ENCODE measurements at regions not wholly inside any gene's neighbourhood (a gene's known extent, or its start where the extent isn't known, plus 50 kb on each side); places are given as distances from the start of the nearest gene placed in this dataset.

DNA sequence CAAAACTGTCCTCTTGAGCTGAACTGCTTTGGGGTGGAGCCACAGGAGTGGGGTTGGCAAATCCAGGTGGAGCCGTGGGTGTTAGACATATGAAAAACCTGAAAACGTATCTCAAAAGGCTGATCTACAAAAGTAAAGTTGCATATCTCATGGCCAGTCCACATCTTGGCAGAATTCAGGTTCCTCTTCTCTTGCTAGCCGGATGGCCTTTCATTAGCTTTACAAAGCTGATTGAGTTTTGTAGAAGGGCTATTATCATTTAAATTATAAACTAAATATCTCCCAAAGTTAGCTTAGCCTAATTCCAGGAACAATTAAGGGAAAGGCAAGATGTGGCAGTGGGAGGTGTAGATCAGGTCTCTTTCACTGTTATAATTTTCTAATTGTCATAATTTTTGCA, 1427.7 kb downstream of the EFNB2 start:
- no peak for DNase-seq (ENCODE audit: low read depth in 2 of 3, low spot score in 2 of 3)

DNA sequence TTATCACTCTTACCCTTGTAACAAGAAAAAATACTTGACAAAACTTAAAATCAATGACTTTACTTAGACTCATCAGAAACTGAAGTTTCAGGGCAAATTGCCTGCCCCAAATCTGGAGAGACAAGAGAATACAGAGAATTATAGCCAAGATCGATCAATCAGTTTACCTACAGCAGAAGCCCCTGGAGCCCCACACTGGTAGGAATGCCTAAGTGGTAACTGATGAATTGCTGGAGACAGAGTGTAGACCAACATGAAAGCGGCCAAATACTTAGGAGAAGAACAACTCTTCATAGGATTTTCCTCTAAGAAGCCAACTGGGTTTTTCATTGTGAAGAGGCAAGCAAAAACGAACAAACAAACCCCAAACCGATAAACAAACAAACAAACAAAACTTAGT, 1430.0 kb downstream of the EFNB2 start:
- no peak for DNase-seq (ENCODE audit: low read depth in 2 of 3, low spot score in 2 of 3)

DNA sequence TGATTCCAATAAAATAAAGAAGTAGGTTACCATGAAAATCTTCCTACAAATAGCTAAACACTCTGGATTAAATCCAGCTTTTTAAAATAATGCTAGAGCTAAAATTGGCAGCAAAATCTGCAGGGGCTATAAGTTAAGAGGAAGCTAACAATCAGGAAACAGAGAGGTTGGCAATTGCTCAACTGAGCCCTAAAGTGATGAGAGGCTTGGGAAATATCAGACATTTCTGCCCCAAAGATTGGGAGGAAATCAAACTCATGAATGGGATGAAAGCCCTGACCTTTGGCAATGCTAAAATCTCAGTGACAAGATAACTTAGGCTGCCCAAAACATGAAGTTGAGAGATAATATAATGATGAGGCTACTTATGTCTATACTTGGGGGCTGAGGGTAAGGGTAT, 1437.9 kb downstream of the EFNB2 start:
- no peak for DNase-seq (ENCODE audit: low read depth in 2 of 3, low spot score in 2 of 3)

DNA sequence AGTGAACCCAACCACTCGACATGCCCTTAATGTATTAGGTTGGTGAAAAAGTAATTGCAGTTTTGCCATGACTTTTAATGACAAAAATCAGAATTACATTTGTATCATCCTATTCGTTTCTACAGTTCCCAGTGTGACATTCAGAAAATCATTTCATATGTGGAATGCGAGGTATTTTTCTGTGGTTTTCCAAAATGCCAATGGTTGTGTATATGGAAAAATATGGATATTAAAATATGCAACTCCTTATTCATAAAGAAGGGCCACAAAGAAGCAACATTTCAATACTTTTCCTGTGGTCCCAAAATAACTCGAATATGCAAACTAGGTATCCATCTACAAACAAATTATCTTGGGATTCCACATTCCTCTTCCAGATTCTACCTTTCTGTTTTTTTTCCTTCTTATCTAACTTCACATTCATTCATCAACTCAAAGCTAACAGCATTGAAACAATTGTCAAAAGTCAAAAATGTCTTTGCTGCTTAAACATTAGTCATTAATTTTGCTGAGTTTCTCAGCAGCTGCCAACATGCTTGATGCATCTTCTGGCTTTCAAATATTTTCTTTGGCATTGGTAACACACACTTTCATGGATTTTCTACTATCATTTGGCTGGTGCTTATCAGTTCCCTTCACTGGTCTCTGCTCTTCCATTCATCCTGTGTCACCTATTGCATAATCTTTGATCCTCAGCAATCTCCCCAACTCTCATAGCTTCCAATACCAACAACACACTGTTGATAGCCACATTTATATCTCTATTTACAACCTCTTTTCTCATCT, 1445.4 kb downstream of the EFNB2 start:
- no peak for DNase-seq (ENCODE audit: low read depth in 2 of 3, low spot score in 2 of 3)

DNA sequence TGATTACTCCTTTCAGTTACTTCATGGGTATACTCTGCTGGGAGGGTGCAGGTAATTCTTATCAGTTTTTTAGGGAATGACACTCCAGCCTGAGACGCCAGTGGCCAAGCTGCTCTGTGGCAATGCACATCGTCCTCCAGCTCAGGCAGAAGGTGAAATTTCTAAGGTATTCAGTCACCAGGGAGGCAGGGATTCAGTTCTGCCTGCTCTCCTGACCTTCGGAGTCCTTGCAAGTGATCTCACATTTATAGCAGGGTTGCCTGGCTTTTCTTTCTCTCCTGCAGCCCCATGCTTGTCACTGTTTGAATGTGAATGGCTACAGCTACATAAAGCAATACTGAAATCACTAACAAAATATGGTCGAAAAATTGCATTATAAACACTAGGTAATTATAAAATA, 1447.5 kb downstream of the EFNB2 start:
- DNase-seq (ENCODE audit: low read depth in 2 of 3, low spot score in 2 of 3), result no peak

DNA sequence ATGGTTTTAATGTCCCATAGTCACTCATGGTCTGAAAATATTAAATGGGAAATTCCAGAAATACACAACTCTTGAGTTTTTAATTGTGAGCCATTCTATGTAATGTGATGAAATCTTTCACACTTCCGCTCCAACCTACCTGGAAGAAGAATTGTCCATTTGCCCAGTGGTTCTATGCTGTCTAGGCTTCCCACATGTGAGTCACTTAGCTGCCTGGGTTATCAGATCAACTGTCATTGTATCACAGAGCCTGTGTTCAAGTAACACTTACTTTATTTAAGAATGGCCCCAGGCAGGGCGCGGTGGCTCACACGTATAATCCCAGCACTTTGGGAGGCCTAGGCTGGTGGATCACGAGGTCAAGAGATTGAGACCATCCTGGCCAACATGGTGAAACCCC, 1450.5 kb downstream of the EFNB2 start:
- no peak for DNase-seq (ENCODE audit: low read depth in 2 of 3, low spot score in 2 of 3)

DNA sequence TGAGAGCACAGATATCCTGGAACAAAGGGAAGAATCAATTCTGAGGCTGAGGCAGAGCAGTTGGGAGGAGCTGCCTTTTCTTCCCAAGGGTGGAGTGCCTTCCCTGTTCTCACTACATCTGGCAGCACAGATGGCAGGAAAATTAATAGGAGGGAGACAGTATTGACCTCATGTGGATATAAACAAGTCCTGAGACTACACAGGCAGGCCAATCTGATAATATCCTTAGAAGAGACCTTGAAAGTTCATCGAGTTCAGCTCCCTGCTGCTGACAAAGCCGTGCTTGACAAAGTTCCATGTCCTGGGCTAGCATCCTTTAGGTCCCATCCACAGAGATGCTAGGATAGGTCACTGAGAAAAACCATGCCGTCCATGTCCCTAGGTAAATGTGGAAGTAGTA, 1451.5 kb downstream of the EFNB2 start:
- DNase-seq (ENCODE audit: low read depth in 2 of 3, low spot score in 2 of 3), result no peak

DNA sequence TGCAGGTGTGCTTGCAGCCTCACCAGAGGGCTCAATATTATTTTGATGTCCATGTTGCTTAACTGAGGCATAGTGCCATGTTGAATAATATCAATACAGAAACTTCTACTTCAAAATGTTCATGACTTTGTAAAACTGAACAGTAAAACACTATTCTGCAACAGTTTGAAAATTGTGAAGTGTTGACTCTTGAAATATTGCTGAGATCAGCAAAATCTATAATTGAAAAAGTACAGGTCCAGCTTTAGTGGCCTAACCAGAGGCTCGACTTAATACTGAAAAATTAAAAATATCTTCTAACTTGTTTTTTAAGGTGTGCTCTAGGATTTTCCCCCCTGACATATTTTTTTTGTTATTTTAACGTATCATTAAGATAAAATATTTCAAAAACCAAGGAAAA, 1460.7 kb downstream of the EFNB2 start:
- no peak for DNase-seq (ENCODE audit: low read depth in 2 of 3, low spot score in 2 of 3)

DNA sequence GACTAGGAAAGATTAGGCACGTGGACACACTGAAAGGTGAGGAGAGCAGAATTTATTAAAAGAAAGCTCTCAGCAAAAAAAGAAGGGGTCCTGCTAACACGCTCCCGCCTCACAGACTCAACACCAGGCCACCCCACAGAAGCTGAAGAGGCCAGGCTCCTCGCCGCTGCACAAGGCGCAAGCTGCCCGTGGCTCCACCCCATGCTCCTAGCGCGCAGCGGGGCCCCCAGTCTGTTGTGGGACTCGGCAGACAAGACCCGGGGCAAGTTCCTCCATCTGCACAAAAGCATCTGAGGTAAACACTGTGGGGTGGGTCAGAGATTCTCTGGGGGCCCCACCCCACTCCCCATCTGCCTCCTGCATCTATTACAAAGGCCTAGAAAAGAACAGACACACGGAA, 1462.4 kb downstream of the EFNB2 start:
- no peak for DNase-seq (ENCODE audit: low read depth in 2 of 3, low spot score in 2 of 3)

DNA sequence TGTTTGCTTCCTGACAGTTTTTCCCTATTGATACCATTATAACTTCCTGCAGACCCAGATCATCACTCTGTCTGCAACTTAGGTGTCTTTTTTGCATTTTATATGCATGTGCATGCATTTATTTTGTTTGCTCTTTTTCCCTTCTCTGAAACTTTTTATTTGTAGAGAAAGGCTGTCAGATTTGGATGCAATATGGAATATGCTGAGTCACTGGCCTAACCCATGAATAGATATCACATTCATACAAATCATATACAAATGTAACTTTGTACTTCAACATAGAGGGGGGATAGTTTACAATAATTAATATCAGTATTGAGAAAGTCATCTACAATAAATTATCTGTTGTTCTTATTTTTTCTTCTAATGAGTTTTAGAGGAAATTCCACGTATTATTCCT, 1465.0 kb downstream of the EFNB2 start:
- DNase-seq (ENCODE audit: low read depth in 2 of 3, low spot score in 2 of 3), result no peak

DNA sequence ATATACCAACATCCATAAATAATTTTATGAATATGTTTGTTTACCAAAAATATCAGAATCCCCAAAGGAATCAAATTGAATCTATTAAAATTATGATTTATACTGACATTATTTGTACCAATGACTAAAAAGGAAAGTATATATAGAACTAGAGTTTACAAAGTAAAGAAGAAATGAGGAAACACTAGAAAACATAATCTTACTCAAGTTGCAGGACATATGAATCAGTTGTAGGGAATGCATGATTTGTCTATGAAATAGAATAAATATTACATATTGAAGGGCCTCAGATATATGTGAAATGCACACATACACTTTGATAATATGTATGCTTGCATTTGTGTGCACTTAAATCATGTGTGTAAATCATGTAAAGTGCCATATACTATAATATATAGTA, 1466.4 kb downstream of the EFNB2 start:
- DNase-seq (ENCODE audit: low read depth in 2 of 3, low spot score in 2 of 3), result no peak

DNA sequence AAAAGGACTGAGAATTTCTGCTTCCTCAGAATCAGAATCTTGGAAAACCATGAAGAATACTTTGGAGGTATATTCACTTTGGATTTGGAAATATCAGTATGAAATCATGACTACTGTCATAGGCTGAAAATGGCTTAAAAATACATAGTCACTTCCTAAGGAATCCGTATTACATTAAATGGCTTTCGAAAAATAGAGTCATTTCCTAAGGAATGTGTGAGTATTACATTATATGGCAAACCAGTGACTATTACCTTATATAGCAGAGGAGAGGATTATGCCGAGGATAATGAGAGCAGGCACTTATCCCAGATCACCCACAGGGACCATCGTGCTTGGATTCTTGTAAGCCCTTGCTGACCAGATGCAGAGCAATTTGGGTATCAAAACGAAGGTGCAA, 1471.8 kb downstream of the EFNB2 start:
- DNase-seq (ENCODE audit: low read depth in 2 of 3, low spot score in 2 of 3), result no peak

DNA sequence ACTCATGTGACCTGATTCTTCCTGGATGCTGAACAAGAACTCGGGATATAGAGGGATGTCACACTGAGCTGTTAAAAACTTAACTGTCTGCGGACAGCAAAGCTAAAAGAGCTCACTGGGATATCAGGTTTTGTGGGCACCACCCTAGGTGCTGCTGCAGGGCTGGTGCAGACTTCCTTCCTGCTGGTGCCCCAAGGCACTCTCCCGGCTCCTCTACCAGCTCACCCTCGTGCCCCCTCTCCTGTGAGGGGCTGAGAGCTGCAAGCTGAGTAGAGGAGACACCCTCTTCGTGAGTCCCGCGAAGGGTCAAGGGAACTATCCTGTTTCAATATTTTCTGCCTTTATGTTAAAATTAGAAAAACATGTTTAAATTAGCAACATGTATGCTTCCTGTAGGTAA, 1475.7 kb downstream of the EFNB2 start:
- DNase-seq (ENCODE audit: low read depth in 2 of 3, low spot score in 2 of 3), result no peak

DNA sequence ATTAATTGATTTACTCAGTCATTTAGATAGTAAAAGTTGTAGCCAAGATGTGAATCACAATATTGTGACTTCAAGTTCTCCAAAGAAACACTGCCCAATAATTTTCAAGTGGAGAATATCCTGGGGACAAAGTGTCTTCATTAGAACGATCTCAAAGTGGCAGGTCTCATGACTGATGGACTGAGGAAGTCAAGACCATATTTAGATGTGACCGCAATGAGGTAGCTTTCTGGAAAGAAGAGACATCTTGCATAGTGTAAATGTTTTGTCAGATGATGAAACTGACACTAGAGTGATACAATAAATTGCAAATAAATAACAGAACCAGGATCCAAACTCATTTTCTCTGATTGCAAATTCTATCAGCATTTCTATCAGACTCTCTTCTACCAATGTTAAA, 1476.9 kb downstream of the EFNB2 start:
- DNase-seq (ENCODE audit: low read depth in 2 of 3, low spot score in 2 of 3), result no peak

DNA sequence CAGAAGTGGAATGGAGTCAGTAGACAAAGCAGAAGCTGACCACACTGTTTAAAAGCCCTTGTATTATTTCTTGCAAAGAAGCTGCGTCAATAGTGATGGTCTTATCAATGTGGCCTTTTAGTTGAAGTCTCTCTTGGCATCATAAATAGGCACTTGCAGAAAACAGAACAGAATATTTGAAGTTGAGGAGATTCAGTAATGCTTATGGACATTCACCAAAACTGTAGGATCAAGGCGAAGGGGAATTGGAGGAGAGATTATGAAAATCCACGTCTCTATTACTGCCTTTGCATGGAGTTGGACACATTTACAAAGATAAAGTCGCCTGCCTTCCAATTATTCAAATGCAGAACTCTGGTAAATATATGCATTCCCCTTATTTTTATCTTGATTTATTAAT, 1482.8 kb downstream of the EFNB2 start:
- no peak for DNase-seq (ENCODE audit: low read depth in 2 of 3, low spot score in 2 of 3)

DNA sequence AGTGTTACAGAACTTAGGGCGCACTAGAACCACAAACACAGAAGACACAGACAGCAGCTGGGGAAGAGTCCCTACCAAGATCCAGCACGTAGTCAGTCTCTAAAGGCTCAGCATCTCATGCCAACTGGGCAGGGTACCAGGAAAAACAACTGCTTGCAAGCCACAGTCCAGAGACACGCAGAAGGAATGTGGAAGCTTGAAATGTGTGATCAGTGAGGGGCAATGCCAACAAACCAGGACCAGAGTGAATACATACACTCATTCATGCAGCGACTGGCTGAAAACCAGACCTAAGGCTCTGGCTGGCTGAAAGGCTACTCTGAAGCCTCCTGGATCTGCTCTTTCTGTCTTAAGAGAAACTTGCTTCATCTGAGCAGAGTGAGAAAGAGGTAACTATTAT, 1484.8 kb downstream of the EFNB2 start:
- DNase-seq (ENCODE audit: low read depth in 2 of 3, low spot score in 2 of 3), result no peak

DNA sequence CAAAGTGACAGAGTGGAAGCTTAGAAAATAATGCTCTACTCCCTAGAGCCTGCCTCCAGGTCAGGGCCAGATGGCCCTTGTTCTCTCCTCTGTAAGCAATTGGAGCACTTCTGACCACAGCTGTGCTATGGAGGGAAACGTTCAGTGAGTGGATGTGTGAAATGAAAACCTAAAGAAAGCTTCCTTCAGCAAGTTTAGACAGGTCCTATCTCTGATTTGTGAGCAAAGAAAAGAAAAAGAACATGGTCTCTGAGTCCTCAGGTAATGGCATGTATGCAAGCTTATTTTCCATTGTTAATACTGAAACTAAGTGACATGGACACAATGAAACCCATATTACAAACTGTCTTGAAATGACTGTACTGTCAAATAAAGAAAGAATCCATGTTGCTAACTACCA, 1486.8 kb downstream of the EFNB2 start:
- DNase-seq (ENCODE audit: low read depth in 2 of 3, low spot score in 2 of 3), result no peak

DNA sequence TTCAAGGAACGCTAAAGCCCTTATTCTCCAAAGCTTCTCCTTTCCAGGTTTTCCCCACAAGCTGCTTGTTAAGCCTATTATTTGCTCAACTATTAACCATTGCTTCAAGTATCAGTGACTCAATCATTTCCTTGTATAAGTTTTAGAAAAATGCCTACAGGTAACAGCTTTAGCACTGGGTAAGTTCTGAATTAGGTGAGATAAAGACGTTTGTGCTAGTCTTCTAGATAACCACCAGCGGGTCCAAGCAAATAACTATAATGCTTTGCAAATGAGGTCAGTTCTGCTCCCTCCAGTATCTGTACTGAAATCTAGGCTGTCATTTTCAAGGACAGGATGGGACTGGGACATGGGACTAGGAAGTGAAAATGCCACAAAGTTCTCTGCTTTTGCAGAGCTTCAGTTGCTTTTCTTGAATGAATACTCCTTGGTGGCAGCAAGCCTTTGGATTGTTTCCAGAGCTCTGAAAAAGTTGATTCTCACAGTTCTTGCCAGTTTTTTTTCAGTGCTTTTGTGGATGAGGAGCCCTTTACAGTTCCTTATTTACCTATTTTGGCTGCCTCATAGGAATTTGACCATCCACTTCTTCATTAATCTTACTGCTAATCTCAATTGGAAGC, 1487.7 kb downstream of the EFNB2 start:
- no peak for DNase-seq (ENCODE audit: low read depth in 2 of 3, low spot score in 2 of 3)

DNA sequence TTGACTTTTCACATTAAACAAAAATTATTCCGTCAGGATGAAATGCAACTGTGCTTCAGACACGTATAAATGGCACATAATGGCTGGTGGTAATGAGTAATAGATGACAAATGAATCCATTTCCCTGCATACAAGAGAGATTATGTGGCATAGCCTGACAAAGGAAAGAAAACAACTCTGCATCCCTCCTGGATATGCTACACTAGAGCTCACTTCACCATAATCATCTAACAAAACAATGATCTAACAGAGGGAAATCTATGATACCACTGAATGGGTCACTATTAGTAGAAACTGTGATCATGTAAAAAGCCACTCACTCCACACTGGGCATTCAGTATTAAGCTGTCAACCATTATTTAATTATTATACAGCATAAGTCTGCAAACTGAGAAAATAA, 1498.4 kb downstream of the EFNB2 start:
- DNase-seq (ENCODE audit: low read depth in 2 of 3, low spot score in 2 of 3), result no peak

DNA sequence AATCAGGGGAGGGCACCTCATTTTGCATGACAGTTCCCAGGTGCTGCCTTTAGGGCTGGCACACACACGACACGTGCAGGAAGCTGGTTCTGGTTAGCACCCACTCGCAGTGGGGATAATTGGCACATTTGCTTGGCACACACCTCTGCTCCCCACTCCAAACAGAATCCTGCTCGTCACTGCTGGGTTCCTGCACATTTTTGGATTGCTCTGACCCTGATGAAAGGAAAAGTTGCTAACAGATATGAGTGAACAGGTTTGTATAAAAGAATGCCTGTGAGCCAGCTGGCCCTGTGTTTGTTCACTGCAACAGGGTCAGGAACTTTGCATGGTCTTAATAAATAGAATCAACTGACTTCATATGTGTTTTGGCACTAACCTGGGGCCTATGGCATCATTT, 1500.4 kb downstream of the EFNB2 start:
- DNase-seq (ENCODE audit: low read depth in 2 of 3, low spot score in 2 of 3), result no peak

DNA sequence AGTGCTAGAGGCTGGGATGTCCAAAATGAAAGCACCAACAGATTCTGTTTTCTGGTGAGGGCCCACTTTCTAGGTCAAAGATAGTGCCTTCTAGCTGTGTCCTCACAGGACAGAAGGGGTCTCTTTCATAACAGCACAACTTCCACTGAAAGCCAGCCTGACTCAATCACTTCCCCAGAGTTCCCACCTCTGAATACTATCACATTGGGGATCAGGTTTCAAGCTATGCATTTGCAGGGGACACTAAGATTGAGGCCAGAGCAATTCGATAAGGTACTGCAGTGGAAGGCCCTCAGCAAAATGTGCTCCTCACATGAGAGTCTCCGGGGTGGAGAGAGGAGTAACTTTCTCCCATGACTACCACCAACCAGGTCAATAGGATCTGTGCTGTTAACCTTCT, 1501.5 kb downstream of the EFNB2 start:
- DNase-seq (ENCODE audit: low read depth in 2 of 3, low spot score in 2 of 3), result no peak

DNA sequence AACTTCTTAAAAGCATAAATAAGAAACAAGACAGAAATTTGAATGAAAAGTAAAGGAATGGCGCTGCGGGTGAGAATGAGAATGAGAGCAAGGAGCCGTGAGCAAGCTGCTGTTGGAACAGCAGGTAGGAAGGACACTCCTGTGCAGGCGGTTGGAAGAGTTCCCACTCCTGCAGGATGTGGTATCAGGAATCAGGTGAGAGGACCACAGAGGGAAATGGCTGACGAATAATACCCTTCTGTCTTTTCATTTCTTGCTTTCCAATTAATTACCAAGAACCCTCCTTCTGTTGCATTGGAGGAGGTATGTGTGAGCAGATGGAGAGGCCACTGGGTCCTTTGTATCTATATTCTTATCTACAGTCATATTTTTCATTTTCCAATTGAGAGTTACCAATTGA, 1504.2 kb downstream of the EFNB2 start:
- no peak for DNase-seq (ENCODE audit: low read depth in 2 of 3, low spot score in 2 of 3)

DNA sequence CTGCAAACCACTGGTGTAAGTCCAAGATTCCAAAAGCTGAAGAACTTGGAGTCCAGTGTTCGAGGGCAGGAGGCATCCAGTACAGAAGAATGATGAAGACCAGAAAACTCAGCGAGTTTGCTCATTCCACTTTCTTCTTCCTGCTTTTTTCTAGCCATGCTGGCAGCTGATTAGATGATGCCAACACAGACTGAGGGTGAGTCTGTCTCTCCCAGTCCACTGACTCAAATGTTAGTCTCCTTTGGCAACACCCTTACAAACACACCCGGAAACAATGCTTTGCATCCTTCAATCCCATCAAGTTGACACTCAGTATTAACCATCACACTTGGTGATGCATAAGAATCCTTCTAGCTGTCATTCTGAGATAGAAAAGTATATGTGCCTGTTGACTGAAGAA, 1504.6 kb downstream of the EFNB2 start:
- DNase-seq (ENCODE audit: low read depth in 2 of 3, low spot score in 2 of 3), result no peak
